Skeletal muscle cell (primary cell): ENCODE measurements at regions not wholly inside any gene's neighbourhood (a gene's known extent, or its start where the extent isn't known, plus 50 kb on each side); places are given as distances from the start of the nearest gene placed in this dataset.
A peak's percentile ranks its signal among the peaks of the same experiment; 100 is the strongest.

Experiments
- DNase-seq: peaks from one replicate; pipeline ENCODE4 v3.0.0-alpha.2; 2010; ENCODE audit warnings: low read depth
- H3K4me3 ChIP-seq: 2 replicates; pipeline ENCODE4 v1.5.1; 2011; ENCODE audit warnings: low read depth, mild to moderate bottlenecking, control low read depth, low read length, moderate library complexity

DNA sequence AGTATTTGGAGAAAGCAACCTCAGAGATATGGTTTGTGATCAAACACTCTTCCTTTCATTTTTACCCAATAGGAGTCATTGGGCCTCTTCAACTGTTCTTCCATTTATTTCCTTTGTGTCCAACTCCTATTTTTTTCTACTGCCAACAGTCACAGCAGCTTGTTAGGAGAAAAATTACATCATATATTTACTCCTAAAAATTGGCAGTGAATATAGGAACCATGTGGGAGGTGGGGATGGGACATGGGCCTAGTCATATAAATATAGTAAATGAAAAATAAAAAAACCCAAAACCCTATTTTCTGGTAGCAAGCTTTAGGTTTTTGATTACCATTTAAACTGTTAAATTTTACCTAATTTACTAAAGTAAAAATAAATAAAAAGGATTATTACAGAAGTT lies 134.9 kb upstream of the MPDZ start:
- H3K4me3 ChIP-seq: no peak overlapping the region
- DNase-seq: no peak

DNA sequence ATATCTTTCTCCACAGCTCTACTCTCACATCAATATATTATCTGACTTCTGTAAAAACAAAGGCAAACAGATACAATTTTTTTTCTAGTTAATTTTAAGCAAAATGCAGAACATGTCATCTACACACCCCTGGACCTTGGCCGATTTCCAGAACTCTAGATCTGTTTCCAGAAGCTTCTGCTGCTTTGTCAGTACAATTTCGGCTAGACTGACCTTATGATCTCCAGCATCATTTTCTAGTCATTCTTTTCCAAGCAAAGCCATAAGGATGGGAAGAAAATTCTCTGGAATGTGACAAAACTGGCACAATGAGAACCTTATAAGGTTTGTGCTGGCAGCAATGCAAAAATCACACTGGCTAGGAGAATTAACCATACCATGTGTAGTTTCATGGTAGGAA lies 132.8 kb upstream of the MPDZ start:
- no peak for DNase-seq
- no peak overlapping the region for H3K4me3 ChIP-seq

DNA sequence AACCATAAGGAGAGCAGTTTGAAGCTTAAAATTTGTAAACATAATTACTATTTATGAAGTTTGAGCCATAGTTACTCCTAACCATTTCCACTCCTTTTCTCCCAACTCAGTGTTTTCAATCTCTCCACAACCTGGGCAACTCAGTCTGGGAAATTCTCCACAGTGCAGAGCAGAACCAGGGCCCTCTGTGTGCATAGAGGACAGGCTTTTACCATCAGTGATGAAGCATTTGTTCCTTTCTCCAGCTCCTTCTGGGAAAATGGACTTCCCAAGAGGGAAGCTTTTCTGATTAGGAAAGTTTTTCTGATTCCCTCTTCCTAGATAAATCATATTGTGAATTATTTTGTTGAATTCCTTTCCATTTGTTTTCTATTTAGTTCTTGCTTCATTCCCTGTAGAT lies 132.3 kb upstream of the MPDZ start:
- no peak overlapping the region for H3K4me3 ChIP-seq
- no peak for DNase-seq

DNA sequence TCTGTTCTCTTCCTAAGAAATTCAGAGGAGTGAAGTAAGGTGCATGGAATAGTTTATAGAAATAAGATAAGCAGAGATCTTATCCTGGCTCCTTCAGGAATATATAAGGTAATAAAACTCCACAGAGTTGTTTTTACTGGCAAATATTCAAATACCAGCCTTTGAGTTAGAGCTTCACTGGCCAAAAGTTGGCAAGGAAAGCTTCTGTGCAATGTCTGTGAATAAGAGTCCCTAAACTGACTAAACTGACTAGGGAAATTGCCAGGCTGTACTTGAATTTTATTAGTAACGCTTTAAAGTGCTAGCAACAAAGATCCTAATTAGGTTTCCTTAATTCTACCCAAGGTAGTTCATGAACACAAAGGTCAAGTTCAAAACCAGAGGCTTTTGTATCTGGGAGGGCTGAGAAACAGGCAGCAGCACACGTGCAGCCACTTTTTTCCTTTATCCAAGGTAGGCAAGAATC lies 131.1 kb upstream of the MPDZ start:
- DNase-seq: no peak
- H3K4me3 ChIP-seq: no peak overlapping the region

DNA sequence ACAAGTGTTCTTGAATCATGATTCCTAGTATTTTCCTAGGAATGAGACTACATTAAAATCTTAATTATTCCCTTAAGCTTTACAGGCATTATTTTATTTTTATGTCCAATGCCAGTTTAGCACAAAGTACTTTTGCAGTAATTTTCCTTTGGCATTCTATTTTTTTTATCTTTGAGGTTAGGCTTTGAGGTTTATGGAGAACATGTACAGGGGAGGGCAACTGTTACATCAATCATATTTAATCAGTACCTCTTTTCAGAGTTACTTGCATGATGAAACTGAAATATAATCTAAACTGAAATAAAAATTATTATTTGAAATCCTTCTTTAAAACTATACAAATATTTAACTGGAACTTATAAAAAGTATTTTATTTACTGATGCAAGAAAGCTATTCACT lies 118.2 kb upstream of the MPDZ start:
- H3K4me3 ChIP-seq: no peak overlapping the region
- no peak for DNase-seq

DNA sequence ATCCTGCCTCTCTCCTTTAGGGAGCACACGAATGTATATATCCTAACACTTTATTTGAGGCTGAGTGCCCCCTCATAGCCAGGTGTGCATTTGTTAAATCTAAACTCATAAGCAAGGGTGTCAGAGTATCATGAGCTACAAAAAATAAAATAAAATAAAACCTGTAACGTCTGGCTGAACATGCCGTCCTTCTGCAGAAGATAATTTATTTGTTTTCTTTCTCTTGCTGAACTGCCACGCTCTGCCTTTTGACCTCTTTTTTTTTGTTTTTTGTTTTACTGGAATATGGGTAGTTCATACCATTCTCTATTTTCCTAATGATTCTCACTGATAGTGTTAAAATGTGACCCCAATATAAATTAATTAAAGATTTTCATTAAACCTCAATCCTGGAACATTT lies 117.7 kb upstream of the MPDZ start:
- no peak for DNase-seq
- no peak overlapping the region for H3K4me3 ChIP-seq

DNA sequence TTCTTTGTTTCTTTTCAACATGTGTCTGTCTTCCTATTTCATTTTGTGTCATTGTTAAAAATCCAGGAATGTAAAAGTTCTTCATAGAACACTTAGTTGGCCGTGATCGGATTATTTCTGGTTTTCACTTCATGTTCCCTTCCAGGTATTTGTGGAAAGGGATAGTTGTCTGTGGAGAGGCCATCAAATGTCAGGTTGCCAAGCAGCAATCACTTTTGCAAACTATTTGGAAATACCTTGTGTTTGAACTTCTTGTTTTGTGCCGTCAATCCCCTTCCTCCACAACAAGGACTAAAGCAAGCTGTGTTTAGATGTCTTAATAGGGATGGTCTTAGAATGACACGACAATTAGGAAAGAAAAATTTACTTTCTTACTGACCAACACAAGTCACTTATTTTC lies 116.9 kb upstream of the MPDZ start:
- no peak for DNase-seq
- no peak overlapping the region for H3K4me3 ChIP-seq

DNA sequence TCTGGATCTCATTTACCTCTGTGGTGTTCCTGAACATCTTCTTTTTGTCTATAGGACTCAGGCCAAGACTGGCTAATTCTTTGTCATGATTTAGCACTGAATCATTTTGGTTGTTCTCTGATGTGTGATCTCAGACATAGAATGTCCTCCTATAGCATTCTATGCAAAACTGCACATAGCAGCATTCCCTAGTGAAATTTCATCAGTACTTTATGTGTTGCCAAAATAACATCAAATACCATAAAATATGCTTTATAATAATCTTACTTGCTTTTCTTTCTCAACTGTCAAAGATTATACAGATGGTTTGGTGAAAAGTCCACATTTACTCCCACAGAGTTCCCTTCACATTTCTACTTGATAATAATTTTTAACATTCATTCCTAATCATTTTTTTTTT lies 115.7 kb upstream of the MPDZ start:
- no peak overlapping the region for H3K4me3 ChIP-seq
- DNase-seq: peak; percentile 55

DNA sequence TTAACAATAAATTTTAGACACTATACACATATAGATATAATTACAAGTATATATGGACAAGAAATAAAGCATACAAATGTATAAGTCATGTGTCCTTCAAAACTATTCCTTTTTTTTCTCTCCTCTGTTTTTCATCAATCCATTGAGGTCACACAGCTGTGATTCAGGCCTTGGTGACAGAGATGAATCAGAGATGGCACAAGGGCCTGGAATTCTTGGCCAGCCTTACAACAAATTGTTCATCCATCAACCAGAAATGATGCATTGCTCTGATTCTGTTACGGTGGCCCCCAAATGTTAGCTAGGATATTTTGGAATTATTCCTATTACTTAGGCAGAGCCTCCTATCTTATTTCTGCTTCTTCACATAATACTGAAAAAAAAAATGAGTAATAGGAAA lies 108.7 kb upstream of the MPDZ start:
- DNase-seq: peak; percentile 67
- no peak overlapping the region for H3K4me3 ChIP-seq

DNA sequence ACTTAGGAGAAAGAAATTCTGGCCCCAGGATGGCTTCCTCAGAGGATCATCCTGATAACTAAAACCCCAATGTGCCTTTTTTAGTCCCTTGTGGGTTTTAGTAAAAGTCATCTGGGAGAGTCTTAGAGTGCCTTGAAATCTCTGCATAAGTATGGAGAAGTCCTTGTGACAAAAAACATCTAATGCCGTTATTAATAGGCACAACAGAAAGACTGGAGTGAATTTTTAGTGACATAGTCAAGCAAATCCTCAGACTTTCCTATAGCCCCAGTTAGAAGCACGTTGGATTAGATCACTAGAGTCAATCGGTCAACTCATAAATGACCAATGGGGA lies 108.2 kb upstream of the MPDZ start:
- no peak for DNase-seq
- H3K4me3 ChIP-seq: no peak overlapping the region

DNA sequence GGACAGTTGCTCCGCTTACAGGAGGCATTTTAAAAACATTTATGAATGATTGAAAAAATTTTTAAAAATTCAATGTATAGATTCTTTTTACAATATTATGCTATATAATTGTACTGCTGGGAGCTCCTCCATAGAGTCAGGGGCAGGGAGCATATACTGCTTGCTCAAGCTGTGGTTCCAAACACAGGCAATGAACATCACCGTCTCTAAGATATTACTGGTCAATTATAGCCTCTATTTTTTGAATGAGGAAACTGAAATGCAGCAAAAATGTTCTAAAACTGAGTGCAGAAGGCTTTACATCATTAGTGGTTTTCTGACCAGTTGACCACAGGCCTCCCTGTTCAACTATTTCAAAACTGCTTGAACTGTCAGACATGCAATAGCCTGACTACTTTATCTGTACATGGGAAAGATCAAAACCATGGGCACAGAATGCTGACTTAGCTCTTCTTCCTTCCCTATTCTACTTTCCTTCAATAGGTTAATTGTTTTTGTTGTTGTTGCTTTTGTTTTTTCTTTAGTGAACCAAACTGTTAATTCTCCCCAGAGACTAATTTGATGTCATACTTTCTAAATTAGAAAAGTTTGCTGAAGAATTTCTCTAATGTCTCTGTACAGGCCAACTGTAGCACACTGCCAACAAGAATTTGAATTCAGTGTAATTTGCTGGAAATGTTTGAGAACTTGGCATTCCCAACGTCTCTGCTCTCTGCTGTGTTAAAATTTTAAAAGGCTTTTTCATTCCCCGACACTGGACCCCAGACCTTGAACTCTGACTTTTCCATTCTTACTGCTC lies 107.6 kb upstream of the MPDZ start:
- peak; percentile 89 for DNase-seq
- no peak overlapping the region for H3K4me3 ChIP-seq

DNA sequence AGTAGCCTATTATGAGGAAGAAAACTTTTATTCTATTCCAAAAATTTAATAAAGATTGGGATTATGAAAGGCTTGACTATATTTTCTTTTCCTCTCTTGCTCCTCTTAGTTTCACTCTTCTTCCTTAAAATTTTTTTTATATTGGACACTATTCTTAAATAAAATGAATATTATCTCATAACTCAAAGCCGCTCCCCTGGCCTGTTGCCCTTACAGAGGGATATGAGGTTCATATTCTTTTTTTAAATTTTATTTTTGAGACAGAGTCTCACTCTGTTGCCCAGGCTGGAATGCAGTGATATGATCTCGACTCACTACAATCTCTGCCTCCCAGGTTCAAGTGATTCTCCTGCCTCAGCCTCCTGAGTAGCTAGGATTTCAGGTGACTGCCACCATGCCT lies 106.8 kb upstream of the MPDZ start:
- no peak for DNase-seq
- no peak overlapping the region for H3K4me3 ChIP-seq

DNA sequence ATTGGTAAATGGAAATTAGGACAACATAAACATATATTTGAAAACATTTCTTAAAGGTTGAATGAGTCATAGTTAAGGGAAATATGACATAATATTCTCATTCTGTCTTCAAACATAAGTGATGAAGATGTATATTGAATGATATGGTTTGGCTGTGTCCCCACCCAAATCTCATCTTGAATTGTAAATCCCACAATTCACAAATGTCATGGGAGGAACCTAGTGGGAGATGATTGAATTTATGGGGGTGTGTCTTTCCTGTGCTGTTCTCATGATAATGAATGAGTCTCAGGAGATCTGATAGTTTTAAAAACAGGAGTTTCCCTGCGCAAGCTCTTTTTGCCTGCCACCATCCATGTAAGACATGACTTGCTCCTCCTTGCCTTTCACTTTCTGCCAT lies 104.4 kb upstream of the MPDZ start:
- no peak overlapping the region for H3K4me3 ChIP-seq
- no peak for DNase-seq

DNA sequence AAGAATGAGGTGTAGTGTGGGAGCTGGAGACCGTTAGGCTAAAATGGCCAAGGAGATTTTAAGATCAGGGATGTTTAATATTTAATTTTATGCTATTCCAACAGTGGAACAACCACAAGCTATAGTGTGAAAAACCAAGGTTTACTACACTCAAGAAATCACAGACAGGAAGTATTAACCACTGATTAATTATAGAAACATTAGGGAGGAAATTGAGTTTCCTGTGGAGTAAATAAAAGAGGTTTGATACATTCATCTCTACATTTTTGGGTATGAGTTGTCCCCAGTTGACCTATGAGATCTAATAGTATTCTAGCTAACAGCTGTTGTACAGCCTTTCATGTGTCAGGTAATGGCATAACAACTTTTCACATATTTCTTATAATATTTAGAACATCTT lies 103.7 kb upstream of the MPDZ start:
- DNase-seq: no peak
- no peak overlapping the region for H3K4me3 ChIP-seq

DNA sequence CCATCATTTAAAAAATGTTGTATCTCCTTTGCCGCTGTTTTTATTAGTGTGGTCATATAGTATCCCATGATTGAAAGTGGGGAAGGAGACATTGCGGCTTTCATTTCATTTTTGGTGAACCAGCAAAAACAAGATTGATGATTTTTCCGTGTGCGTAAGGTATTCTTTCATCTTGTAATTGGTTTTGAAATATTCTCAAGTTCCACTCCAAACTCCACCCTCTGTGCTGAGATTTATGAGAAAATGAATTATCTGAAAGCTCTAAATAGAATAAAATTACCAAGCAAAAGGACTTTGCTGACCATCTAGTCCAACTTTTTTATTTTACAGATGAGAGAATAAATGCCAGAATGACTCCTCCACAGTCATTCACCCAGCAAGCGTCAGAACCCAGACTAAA lies 103.1 kb upstream of the MPDZ start:
- H3K4me3 ChIP-seq: no peak overlapping the region
- no peak for DNase-seq

DNA sequence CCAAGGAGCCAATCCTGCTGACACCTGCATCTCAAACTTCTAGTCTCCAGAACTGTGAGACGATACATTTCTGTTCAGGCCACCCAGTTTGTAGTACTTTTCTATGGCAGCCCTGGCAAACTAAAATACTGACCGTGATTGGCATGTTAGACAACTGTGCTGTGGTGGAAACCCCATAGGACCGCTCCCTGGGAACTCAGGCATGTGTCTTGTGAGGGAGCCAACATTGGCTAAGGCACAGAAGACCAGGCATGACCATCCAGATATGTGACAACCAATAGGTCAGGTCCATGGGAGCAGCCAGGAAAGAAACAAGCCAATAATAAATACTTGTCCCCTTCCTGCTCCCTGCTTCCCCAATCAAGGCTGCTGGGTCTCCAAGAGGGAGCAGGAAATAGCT lies 101.4 kb upstream of the MPDZ start:
- DNase-seq: no peak
- H3K4me3 ChIP-seq: no peak overlapping the region

DNA sequence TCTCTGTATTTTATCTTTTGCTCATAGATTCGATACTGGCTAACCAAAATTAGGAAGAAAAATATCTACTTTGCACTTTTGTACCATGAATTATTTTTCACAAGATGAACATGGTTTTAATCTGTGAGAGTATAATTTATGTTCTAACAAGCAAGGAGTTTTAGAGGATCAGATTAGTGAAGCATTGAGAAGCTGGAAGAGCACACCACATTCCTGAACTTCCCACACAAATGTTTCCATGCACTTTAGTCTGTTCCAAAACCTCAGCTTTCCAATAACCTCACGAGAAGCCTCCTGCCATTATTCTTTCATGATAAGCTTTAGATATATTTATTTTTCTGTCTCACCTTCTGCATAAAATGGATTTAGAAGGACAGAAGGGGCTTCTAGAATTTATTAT lies 98.7 kb upstream of the MPDZ start:
- H3K4me3 ChIP-seq: no peak overlapping the region
- no peak for DNase-seq

DNA sequence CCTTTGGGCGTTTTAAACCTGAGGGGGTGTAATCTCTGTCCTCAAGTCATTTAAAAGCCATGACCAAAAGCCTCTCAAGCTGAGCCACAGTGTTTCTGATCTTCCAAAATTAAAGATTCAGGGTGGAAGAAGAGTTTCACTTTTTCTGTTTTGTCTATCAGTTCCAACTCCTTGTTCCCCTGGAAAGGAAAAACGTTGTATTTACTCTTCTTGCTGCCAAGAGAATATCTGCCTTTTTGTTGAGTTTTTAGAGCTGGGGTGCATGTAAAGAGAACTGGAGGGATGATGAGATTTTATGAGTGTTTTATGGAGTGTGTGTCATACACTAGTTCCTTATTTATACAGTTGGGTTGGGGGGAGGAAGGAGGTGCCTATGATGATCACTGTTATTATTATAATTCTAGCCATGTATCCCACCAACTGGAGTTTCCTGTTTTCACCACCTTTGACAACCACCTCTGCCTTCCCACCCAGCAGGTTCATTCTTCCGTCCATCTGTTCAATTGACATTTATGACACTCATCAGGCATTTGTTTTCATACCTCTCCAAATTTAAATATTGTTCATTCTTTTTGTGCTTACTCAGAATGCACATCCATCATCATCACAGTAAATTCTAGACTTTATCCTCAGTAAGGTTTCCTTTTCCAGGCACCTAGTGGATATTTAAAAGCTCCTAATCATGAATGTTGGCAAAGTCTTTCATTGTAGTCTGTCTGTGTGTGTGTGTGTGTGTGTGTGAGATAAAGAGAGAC lies 97.9 kb upstream of the MPDZ start:
- no peak for DNase-seq
- H3K4me3 ChIP-seq: no peak overlapping the region

DNA sequence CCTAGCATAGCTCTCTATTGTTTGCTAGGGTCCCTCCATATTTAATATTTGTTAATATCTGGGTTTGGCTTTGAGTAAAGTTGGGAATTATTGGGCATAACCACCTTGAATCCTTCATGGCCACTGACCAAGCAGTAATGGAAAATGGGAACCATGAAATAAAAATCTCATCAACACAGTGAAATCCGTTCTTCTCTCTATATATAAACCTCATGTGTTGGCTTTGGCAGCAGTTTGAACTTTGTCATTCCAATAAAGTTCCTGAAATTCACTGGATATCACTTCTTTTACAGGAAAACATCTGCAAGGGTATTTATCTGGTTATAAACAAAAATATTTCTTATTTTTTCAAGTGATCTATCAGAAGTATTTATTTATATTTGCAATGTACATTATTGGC lies 93.0 kb upstream of the MPDZ start:
- DNase-seq: no peak
- H3K4me3 ChIP-seq: no peak overlapping the region

DNA sequence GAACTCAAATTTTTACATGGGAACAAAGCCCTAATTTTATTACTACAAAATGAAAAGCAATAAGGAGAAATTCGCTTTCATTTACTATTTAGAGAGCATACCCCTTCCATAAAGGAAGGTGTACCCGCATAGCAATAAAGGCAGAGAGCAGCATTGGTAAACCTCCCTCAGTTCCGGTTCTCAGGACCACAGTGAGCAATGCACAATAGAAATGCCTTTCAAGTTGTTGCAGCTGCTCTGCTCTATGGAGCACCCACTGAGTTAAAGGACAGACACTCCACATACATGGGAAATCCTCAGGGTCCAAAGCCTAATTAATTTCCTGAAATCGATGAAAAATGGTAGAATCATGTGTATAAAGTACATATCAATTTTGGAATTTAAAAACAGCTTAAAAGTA lies 89.9 kb upstream of the MPDZ start:
- H3K4me3 ChIP-seq: no peak overlapping the region
- DNase-seq: no peak

DNA sequence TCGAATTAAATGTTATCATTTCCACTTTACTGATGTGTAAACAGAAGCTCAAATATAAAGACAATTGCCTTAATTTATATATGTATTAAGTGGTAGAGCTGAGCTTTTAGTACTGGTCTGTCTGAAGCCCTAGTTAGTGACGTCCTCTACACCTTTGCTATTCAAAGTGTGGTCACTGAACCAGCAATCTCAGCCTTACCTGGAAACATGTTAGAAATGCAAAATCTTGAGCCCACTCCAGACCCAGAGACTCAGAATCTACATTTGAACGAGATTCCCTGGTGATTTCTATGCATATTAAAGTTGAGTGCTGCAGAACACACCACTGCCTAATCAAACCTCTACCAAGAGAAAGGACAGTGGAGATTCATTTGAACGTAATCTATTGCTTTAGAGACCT lies 88.3 kb upstream of the MPDZ start:
- DNase-seq: no peak

More for the DNA sequence above, 88.3 kb upstream of the MPDZ start:
- H3K4me3 ChIP-seq: no peak overlapping the region
